ENCODE measurements at regions not wholly inside any gene's neighbourhood (a gene's known extent, or its start where the extent isn't known, plus 50 kb on each side); places are given as distances from the start of the nearest gene placed in this dataset.

GRCh38 chr4:33425936-33426335, 2705.8 kb downstream of the PCDH7 start:
- TF ChIP-seq CTCF (IDR thresholded peaks at IDR 0.05 in 2 of 3, conservative IDR thresholded peaks at IDR 0.05 in 1 of 3; ENCODE audit: borderline replicate concordance in 1 of 3, insufficient read depth in 1 of 3, low read depth in 2 of 3, low read length in 2 of 3) (no peak), POLR2A (IDR thresholded peaks at IDR 0.05; ENCODE audit: borderline replicate concordance, extremely low read depth, insufficient read depth, insufficient read length) (no peak), CBX3 (IDR thresholded peaks at IDR 0.05; ENCODE audit: low read depth) (no peak), POLR2AphosphoS5 (IDR thresholded peaks at IDR 0.05; ENCODE audit: low read depth, low read length) (no peak), YY1 (IDR thresholded peaks at IDR 0.05; ENCODE audit: extremely low read depth, insufficient replicate concordance, low read depth, low read length) (no peak), RAD21 (IDR thresholded peaks at IDR 0.05; ENCODE audit: low read depth) (no peak), CEBPB (IDR thresholded peaks at IDR 0.05; ENCODE audit: low read depth) (no peak), SIN3A (IDR thresholded peaks at IDR 0.05; ENCODE audit: low read depth) (no peak), REST (IDR thresholded peaks at IDR 0.05; ENCODE audit: low read depth) (no peak), JUND (IDR thresholded peaks at IDR 0.05) (no peak), ZNF274 (IDR thresholded peaks at IDR 0.05; ENCODE audit: low read depth, low read length) (no peak), ATF3 (IDR thresholded peaks at IDR 0.05) (no peak), MAX (IDR thresholded peaks at IDR 0.05) (no peak), TCF7L2 (IDR thresholded peaks at IDR 0.05; ENCODE audit: borderline replicate concordance, extremely low read depth, insufficient read depth, insufficient read length) (no peak)

All from HCT116 (cell line).